Rectal smooth muscle tissue (tissue), 1 donor: ENCODE measurements at regions not wholly inside any gene's neighbourhood (a gene's known extent, or its start where the extent isn't known, plus 50 kb on each side); places are given as distances from the start of the nearest gene placed in this dataset.
"Not testable (repeated sequence)": the region's sequence is repeated elsewhere in the genome, so short reads cannot be mapped to it uniquely, and the experiment has no call there.

Experiments
- H3K27ac ChIP-seq: one replicate; pipeline ENCODE4 v1.7.0; 2013; ENCODE audit warnings: low read depth, low read length, inconsistent platforms
- H3K27me3 ChIP-seq: one replicate; pipeline ENCODE4 v1.7.0; 2013; ENCODE audit warnings: low read length; ENCODE audit not compliant: control insufficient read depth, insufficient read depth
- H3K36me3 ChIP-seq: one replicate; pipeline ENCODE4 v1.7.0; 2013; ENCODE audit warnings: low read length; ENCODE audit not compliant: control insufficient read depth, insufficient read depth
- H3K4me1 ChIP-seq: one replicate; pipeline ENCODE4 v1.7.0; 2013; ENCODE audit warnings: low read length; ENCODE audit not compliant: control insufficient read depth, insufficient read depth
- H3K4me3 ChIP-seq: one replicate; pipeline ENCODE4 v1.7.0; 2013; ENCODE audit warnings: low read length
- H3K9ac ChIP-seq: one replicate; pipeline ENCODE4 v1.7.0; 2013; ENCODE audit warnings: low read length

- no peaks in the 10 kb centered on the region for H3K36me3 ChIP-seq
- H3K9ac ChIP-seq = no peak overlapping the region
- no peaks in the 10 kb centered on the region for H3K4me1 ChIP-seq
- peaks cover 6% of the 10 kb centered on the region for H3K27me3 ChIP-seq
- H3K27ac ChIP-seq = no peak overlapping the region
- H3K4me3 ChIP-seq = no peak overlapping the region
Measured at GRCh38 chr9:135303280-135303647, 176.3 kb upstream of the PPP1R26 start.

- no peak overlapping the region for H3K27ac ChIP-seq
- peaks cover 6% of the 10 kb centered on the region for H3K27me3 ChIP-seq
- H3K4me1 ChIP-seq = no peaks in the 10 kb centered on the region
- H3K36me3 ChIP-seq = no peaks in the 10 kb centered on the region
- no peak overlapping the region for H3K4me3 ChIP-seq
- no peak overlapping the region for H3K9ac ChIP-seq
Measured at GRCh38 chr9:135303865-135304499, 175.6 kb upstream of the PPP1R26 start.

GRCh38 chr9:135304886-135305285, 174.7 kb upstream of the PPP1R26 start:
- Histone ChIP-seq H3K4me3 (no peak overlapping the region), H3K27me3 (peaks cover 6% of the 10 kb centered on the region)

GRCh38 chr9:135305546-135306180, 173.9 kb upstream of the PPP1R26 start:
- Histone ChIP-seq H3K27me3 (peaks cover 6% of the 10 kb centered on the region), H3K9ac (no peak overlapping the region), H3K27ac (no peak overlapping the region), H3K4me1 (no peaks in the 10 kb centered on the region), H3K4me3 (no peak overlapping the region), H3K36me3 (no peaks in the 10 kb centered on the region)

More at GRCh38 chr9:135304886-135305285, 174.7 kb upstream of the PPP1R26 start:
- Histone ChIP-seq H3K9ac (no peak overlapping the region), H3K36me3 (no peaks in the 10 kb centered on the region), H3K4me1 (no peaks in the 10 kb centered on the region), H3K27ac (no peak overlapping the region)

- H3K27me3 ChIP-seq = peaks cover 3% of the 10 kb centered on the region
- H3K9ac ChIP-seq = no peak overlapping the region
- H3K4me1 ChIP-seq = no peaks in the 10 kb centered on the region
- no peak overlapping the region for H3K4me3 ChIP-seq
- no peaks in the 10 kb centered on the region for H3K36me3 ChIP-seq
- no peak overlapping the region for H3K27ac ChIP-seq
Measured at GRCh38 chr9:135306699-135307098, 172.9 kb upstream of the PPP1R26 start.

- no peak overlapping the region for H3K4me3 ChIP-seq
- peaks cover 3% of the 10 kb centered on the region for H3K27me3 ChIP-seq
- no peak overlapping the region for H3K9ac ChIP-seq
- H3K4me1 ChIP-seq = no peaks in the 10 kb centered on the region
- H3K27ac ChIP-seq = no peak overlapping the region
- no peaks in the 10 kb centered on the region for H3K36me3 ChIP-seq
Measured at GRCh38 chr9:135307300-135307699, 172.3 kb upstream of the PPP1R26 start.

GRCh38 chr9:135307919-135308318, 171.7 kb upstream of the PPP1R26 start:
- not testable (repeated sequence) for H3K4me3 ChIP-seq, H3K9ac ChIP-seq, H3K27me3 ChIP-seq, H3K27ac ChIP-seq, H3K36me3 ChIP-seq, H3K4me1 ChIP-seq

- Histone ChIP-seq H3K4me3 (no peak overlapping the region), H3K4me1 (no peaks in the 10 kb centered on the region), H3K9ac (no peak overlapping the region), H3K27ac (no peak overlapping the region), H3K36me3 (no peaks in the 10 kb centered on the region), H3K27me3 (peaks cover 3% of the 10 kb centered on the region)
Measured at GRCh38 chr9:135308821-135309762, 170.5 kb upstream of the PPP1R26 start.

- peaks cover 3% of the 10 kb centered on the region for H3K27me3 ChIP-seq
- H3K4me1 ChIP-seq = no peaks in the 10 kb centered on the region
- H3K27ac ChIP-seq = no peak overlapping the region
- H3K36me3 ChIP-seq = no peaks in the 10 kb centered on the region
- H3K4me3 ChIP-seq = no peak overlapping the region
- H3K9ac ChIP-seq = no peak overlapping the region
Measured at GRCh38 chr9:135309763-135310125, 169.8 kb upstream of the PPP1R26 start.

- H3K4me3 ChIP-seq = no peak overlapping the region
- peaks cover 3% of the 10 kb centered on the region for H3K27me3 ChIP-seq
- H3K4me1 ChIP-seq = no peaks in the 10 kb centered on the region
- no peak overlapping the region for H3K9ac ChIP-seq
- no peaks in the 10 kb centered on the region for H3K36me3 ChIP-seq
- H3K27ac ChIP-seq = no peak overlapping the region
Measured at GRCh38 chr9:135310134-135310533, 169.4 kb upstream of the PPP1R26 start.

- no peak overlapping the region for H3K27ac ChIP-seq
- H3K4me1 ChIP-seq = no peaks in the 10 kb centered on the region
- no peaks in the 10 kb centered on the region for H3K27me3 ChIP-seq
- H3K9ac ChIP-seq = no peak overlapping the region
- H3K36me3 ChIP-seq = no peaks in the 10 kb centered on the region
- no peak overlapping the region for H3K4me3 ChIP-seq
Measured at GRCh38 chr9:135315572-135315971, 164.0 kb upstream of the PPP1R26 start.

GRCh38 chr9:135320331-135320730, 159.3 kb upstream of the PPP1R26 start:
- H3K4me3 ChIP-seq = no peak overlapping the region

More at GRCh38 chr9:135320331-135320730, 159.3 kb upstream of the PPP1R26 start:
- Histone ChIP-seq H3K36me3 (no peaks in the 10 kb centered on the region), H3K27me3 (no peaks in the 10 kb centered on the region), H3K9ac (no peak overlapping the region), H3K4me1 (no peaks in the 10 kb centered on the region), H3K27ac (no peak overlapping the region)
